Tibial nerve (tissue), 4 donors: ENCODE measurements at regions not wholly inside any gene's neighbourhood (a gene's known extent, or its start where the extent isn't known, plus 50 kb on each side); places are given as distances from the start of the nearest gene placed in this dataset.

Source experiments
- DNase-seq, 2 donors: peaks; one replicate each; pipeline ENCODE4 v3.0.0-alpha.2; 2019; ENCODE audit warnings: low spot score in 2 of 2
- H3K27ac ChIP-seq, 4 donors: fragments of 200-600 bp; sonication (generic) in 3 of 4; one replicate each; pipeline ENCODE4 v1.5.1; 2017 to 2019; ENCODE audit warnings: mild to moderate bottlenecking in 1 of 4
- H3K27me3 ChIP-seq, 2 donors: fragments of 200-600 bp; sonication (generic) in 1 of 2; one replicate each; pipeline versions ENCODE4 v1.5.1 to v1.6.0; 2017 to 2019
- H3K36me3 ChIP-seq, 3 donors: fragments of 200-600 bp; sonication (generic); one replicate each; pipeline ENCODE4 v1.5.1; 2018 to 2019
- H3K4me1 ChIP-seq, 4 donors: fragments of 200-600 bp; sonication (generic) in 3 of 4; one replicate each; pipeline ENCODE4 v1.5.1; 2017 to 2019
- H3K4me3 ChIP-seq, 4 donors: fragments of 200-600 bp; sonication (generic) in 3 of 4; one replicate each; pipeline ENCODE4 v1.5.1; 2017 to 2019; ENCODE audit warnings: mild to moderate bottlenecking in 1 of 4, moderate library complexity in 1 of 4
- H3K9me3 ChIP-seq, 4 donors: fragments of 200-600 bp; sonication (generic) in 3 of 4; one replicate each; pipeline ENCODE4 v1.5.1; 2017 to 2019
- CTCF ChIP-seq, 5 experiments: fragments of 200-600 bp in 3 of 5; fragments of 450-650 bp in 2 of 5; sonication (generic) in 3 of 5; IDR thresholded peaks; one replicate each; pipeline ENCODE4 v1.5.1; 2016 to 2019; ENCODE audit warnings: antibody characterized with exemption in 5 of 5, mild to moderate bottlenecking in 3 of 5, moderate library complexity in 2 of 5
- EP300 ChIP-seq, 2 donors: sonication (generic); formaldehyde crosslinking; IDR thresholded peaks; one replicate each; pipeline ENCODE4 v1.6.1; 2017; ENCODE audit warnings: antibody characterized with exemption in 2 of 2, mild to moderate bottlenecking in 1 of 2
- POLR2A ChIP-seq, 2 donors: fragments of 450-650 bp; IDR thresholded peaks; one replicate each; pipeline ENCODE4 v1.6.1; 2017; ENCODE audit warnings: antibody characterized with exemption in 2 of 2, mild to moderate bottlenecking in 2 of 2, moderate library complexity in 2 of 2
- WGBS, 2 donors: methylation state at CpG; one replicate each; pipeline ENCODE4 v1.1.5; 2018; 5-methylcytosine and 5-hydroxymethylcytosine counted together

DNA sequence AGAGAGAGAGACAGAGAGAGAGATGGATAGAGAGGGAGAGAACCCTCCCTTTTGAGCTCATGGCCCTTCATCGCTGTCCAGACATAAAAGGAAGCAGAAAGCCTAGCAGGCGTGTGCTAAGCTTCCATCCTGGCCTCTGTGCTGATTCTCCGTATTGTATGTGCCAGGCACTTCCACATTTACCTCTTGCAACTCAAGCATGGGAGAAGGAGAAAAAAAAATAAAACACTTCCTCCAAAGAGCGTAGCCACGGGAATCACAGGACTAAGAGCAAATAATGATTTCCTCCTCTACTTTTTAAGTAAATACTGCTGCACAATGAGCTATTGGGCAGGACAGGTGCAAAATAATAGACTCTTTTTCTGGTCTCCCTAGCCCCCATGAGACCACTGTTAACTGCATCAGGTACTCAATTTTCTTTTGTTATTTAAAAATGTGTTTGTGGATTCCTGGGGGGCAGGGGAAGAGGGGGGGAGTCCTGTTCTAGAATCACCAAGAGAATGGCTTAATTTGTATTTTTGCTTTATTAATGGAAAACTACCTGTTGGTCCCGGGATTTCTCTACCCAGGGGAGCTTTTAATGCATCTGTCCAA, 154.3 kb downstream of the NXPE2 start:
- Histone ChIP-seq H3K4me3 (no peak overlapping the region), H3K9me3 (no peaks in the 10 kb centered on the region), H3K27me3 (no peaks in the 10 kb centered on the region), H3K4me1 (no peaks in the 10 kb centered on the region), H3K36me3 (no peaks in the 10 kb centered on the region), H3K27ac (no peak overlapping the region)
- no peak for DNase-seq
- no peak for TF ChIP-seq CTCF (IDR thresholded peaks at IDR 0.05)
- TF ChIP-seq POLR2A (IDR thresholded peaks at IDR 0.05): no peak
- TF ChIP-seq EP300 (IDR thresholded peaks at IDR 0.05): no peak
- WGBS, 2 donors: 13 to 15% methylated on average over 6 of the region's 6 CpGs

DNA sequence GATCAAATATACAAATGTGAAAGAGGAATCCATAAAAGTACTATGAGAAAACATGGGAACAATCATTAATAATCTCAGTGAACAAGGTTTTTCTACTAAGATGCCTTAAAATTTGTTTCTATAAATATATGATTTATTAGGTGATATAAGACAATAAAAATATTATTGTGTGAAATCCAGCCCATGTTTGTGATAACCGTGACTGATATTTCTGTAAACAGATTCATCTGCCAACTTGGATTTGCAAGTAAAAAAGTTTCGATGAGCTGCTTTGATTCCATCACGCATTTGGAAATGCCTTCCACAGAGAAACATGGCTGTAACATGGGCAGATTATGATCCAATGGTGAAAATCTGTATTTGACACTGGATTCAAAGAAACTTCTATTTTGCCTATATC, 157.8 kb downstream of the NXPE2 start:
- H3K36me3 ChIP-seq: no peaks in the 10 kb centered on the region
- no peaks in the 10 kb centered on the region for H3K27me3 ChIP-seq
- TF ChIP-seq EP300 (IDR thresholded peaks at IDR 0.05): no peak
- no peak for TF ChIP-seq CTCF (IDR thresholded peaks at IDR 0.05)
- TF ChIP-seq POLR2A (IDR thresholded peaks at IDR 0.05): no peak
- H3K4me1 ChIP-seq: no peaks in the 10 kb centered on the region
- DNase-seq: no peak
- peaks cover 0 to 17% (median 4%) of the 10 kb centered on the region in 4 donors for H3K9me3 ChIP-seq
- 77 to 84% methylated on average over 3 of the region's 3 CpGs for WGBS, 2 donors
- no peak overlapping the region for H3K4me3 ChIP-seq
- H3K27ac ChIP-seq: no peak overlapping the region

GRCh38 chr11:114844896-114845295, 166.6 kb downstream of the NXPE2 start:
- no peaks in the 10 kb centered on the region for H3K36me3 ChIP-seq
- H3K27me3 ChIP-seq: no peaks in the 10 kb centered on the region
- no peak for TF ChIP-seq EP300 (IDR thresholded peaks at IDR 0.05)
- no peak for TF ChIP-seq CTCF (IDR thresholded peaks at IDR 0.05)
- TF ChIP-seq POLR2A (IDR thresholded peaks at IDR 0.05): no peak
- no peaks in the 10 kb centered on the region for H3K9me3 ChIP-seq
- H3K27ac ChIP-seq: no peak overlapping the region
- no peak overlapping the region for H3K4me3 ChIP-seq
- 90 to 92% methylated on average over 1 of the region's 1 CpG for WGBS, 2 donors
- no peaks in the 10 kb centered on the region for H3K4me1 ChIP-seq
- no peak for DNase-seq

DNA sequence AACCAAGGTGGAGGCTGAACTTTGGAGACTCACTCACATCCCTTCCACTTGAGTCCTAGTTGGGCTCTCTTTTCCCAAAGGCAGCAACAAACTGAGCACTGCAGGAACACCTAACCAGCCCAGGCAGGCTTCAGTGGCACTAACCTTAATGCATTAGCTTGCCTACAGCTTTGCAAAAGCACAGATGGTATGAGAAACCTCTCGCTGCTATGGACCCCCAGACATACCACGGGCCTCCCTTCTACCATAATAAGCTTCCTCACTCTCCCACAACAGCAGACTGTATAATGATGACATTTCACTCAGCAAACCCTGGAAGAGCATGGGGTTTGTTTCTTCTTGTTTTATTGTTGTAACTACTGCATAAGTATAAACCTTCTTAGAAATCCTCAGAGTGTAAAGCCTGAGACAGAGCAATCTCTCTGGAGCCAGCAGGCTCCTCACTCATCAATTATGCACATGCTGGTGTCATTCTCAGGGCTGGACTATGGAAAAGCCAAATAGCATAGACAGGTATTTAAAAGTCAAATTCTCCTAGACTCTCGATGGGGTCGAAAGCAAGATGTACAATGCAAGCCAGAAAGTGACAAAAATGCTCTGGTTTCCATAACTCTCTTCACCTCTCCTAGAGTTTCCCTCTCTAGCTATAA, 167.6 kb downstream of the NXPE2 start:
- DNase-seq: no peak
- Histone ChIP-seq H3K36me3 (no peaks in the 10 kb centered on the region), H3K27ac (no peak overlapping the region), H3K4me3 (no peak overlapping the region), H3K4me1 (no peaks in the 10 kb centered on the region), H3K9me3 (no peaks in the 10 kb centered on the region), H3K27me3 (no peaks in the 10 kb centered on the region)
- 78 to 87% methylated on average over 4 of the region's 4 CpGs for WGBS, 2 donors
- no peak for TF ChIP-seq EP300 (IDR thresholded peaks at IDR 0.05)
- TF ChIP-seq CTCF (IDR thresholded peaks at IDR 0.05): no peak
- no peak for TF ChIP-seq POLR2A (IDR thresholded peaks at IDR 0.05)

- H3K27me3 ChIP-seq: no peaks in the 10 kb centered on the region
- no peak overlapping the region for H3K4me3 ChIP-seq
- TF ChIP-seq EP300 (IDR thresholded peaks at IDR 0.05): no peak
- no peak for TF ChIP-seq CTCF (IDR thresholded peaks at IDR 0.05)
- TF ChIP-seq POLR2A (IDR thresholded peaks at IDR 0.05): no peak
- H3K9me3 ChIP-seq: no peaks in the 10 kb centered on the region
- no peak for DNase-seq
- H3K27ac ChIP-seq: no peak overlapping the region
- H3K4me1 ChIP-seq: no peaks in the 10 kb centered on the region
- WGBS, 2 donors: 51 to 63% methylated on average over 3 of the region's 3 CpGs
- H3K36me3 ChIP-seq: no peaks in the 10 kb centered on the region
Observed at GRCh38 chr11:114846416-114846791, 168.1 kb downstream of the NXPE2 start.
